ENCODE measurements at regions not wholly inside any gene's neighbourhood (a gene's known extent, or its start where the extent isn't known, plus 50 kb on each side); places are given as distances from the start of the nearest gene placed in this dataset.

GRCh38 chr4:34678431-34678830 is 1565.9 kb downstream of the ARAP2 start:
- Histone ChIP-seq H3K27me3 (no peaks in the 10 kb centered on the region), H3K36me3 (no peaks in the 10 kb centered on the region), H3K4me1 (peaks cover 6% of the 10 kb centered on the region), H3K9me3 (no peaks in the 10 kb centered on the region), H3K4me3 (ENCODE audit: low read depth, low read length) (no peak overlapping the region)
- no peak for DNase-seq
- TF ChIP-seq, protein P1, sequence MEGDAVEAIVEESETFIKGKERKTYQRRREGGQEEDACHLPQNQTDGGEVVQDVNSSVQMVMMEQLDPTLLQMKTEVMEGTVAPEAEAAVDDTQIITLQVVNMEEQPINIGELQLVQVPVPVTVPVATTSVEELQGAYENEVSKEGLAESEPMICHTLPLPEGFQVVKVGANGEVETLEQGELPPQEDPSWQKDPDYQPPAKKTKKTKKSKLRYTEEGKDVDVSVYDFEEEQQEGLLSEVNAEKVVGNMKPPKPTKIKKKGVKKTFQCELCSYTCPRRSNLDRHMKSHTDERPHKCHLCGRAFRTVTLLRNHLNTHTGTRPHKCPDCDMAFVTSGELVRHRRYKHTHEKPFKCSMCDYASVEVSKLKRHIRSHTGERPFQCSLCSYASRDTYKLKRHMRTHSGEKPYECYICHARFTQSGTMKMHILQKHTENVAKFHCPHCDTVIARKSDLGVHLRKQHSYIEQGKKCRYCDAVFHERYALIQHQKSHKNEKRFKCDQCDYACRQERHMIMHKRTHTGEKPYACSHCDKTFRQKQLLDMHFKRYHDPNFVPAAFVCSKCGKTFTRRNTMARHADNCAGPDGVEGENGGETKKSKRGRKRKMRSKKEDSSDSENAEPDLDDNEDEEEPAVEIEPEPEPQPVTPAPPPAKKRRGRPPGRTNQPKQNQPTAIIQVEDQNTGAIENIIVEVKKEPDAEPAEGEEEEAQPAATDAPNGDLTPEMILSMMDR (IDR thresholded peaks at IDR 0.05; ENCODE audit: low read depth, low read length): no peak

DNA sequence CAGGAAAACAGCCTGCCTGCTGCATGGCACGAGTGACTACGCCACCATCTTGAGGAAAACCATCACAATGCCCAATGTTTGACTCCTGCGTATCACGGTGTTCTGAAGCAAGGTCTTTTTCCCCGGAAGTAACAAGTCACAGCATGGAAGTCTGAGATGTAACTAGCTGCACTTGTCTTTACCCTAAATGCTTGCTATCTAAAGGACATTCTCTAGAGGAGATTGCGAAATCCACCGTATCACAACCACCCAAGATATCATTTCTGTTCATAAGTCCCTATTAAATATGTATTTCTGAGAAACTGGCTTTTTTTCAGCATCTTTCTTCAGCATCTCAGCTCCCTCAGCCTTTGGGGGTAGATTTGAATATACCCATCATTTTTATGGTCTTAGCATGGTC is 1565.1 kb downstream of the ARAP2 start:
- H3K4me1 ChIP-seq: peaks cover 6% of the 10 kb centered on the region
- no peak for DNase-seq
- no peak overlapping the region for H3K4me3 ChIP-seq (ENCODE audit: low read depth, low read length)
- no peaks in the 10 kb centered on the region for H3K36me3 ChIP-seq
- H3K27me3 ChIP-seq: no peaks in the 10 kb centered on the region
- no peaks in the 10 kb centered on the region for H3K9me3 ChIP-seq
- TF ChIP-seq, protein P1 (IDR thresholded peaks at IDR 0.05; ENCODE audit: low read depth, low read length): no peak

DNA sequence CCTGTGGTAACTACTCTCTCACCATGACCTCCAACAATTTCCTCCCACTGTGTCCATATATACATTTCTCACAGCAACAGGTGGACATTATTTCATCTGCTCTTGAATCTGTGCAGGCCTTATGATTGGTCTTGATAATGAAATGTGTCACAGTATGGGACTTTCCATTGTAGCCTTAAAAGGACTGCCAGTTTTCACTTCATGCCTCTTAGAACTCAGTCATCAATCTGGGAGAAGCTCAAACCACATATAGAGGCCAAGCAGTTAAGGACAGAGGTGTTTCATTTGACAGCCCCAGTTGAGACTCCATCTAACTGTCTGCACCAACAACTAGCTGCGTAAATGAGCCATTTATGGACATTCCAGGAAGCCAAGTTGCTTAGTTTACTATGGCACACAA is 1534.8 kb downstream of the ARAP2 start:
- no peak for DNase-seq
- Histone ChIP-seq H3K36me3 (no peaks in the 10 kb centered on the region), H3K9me3 (no peaks in the 10 kb centered on the region), H3K4me3 (ENCODE audit: low read depth, low read length) (no peak overlapping the region), H3K4me1 (no peaks in the 10 kb centered on the region; the same call in 1 of the 2 replicates), H3K27me3 (no peaks in the 10 kb centered on the region)
- TF ChIP-seq, protein P1 (IDR thresholded peaks at IDR 0.05; ENCODE audit: low read depth, low read length): no peak

- TF ChIP-seq, protein P1 (IDR thresholded peaks at IDR 0.05; ENCODE audit: low read depth, low read length): no peak
- Histone ChIP-seq H3K4me1 (no peaks in the 10 kb centered on the region; the same call in 1 of the 2 replicates), H3K9me3 (no peaks in the 10 kb centered on the region)
These were observed 1525.6 kb downstream of the ARAP2 start for GRCh38 chr4:34718576-34719245.

DNA sequence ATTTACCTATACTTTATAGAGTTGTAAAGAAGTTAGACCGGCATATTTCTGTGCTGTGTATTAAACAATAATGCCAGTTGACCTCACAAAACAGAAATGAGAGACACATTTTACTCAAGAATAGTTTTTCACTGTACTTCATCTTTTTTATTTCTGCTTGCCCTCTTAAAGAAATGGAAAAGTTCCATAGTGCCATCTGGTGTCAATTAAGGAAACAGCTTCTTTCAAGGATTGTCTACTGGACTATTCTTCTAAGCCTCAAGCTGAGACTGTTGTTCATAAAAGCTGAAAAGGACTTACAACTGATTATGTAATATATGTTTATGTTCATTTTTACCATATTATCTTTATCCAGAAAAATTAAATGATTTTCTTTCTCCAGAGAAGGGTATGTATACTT is 1523.7 kb downstream of the ARAP2 start:
- no peaks in the 10 kb centered on the region for H3K4me1 ChIP-seq
- H3K4me3 ChIP-seq (ENCODE audit: low read depth, low read length): no peak overlapping the region
- H3K27me3 ChIP-seq: no peaks in the 10 kb centered on the region
- TF ChIP-seq, protein P1 (IDR thresholded peaks at IDR 0.05; ENCODE audit: low read depth, low read length): peak; percentile 61
- no peaks in the 10 kb centered on the region for H3K9me3 ChIP-seq
- H3K36me3 ChIP-seq: no peaks in the 10 kb centered on the region
- DNase-seq: no peak

More at GRCh38 chr4:34718576-34719245, 1525.6 kb downstream of the ARAP2 start:
- no peaks in the 10 kb centered on the region for H3K36me3 ChIP-seq
- H3K4me3 ChIP-seq (ENCODE audit: low read depth, low read length): no peak overlapping the region
- DNase-seq: no peak
- H3K27me3 ChIP-seq: no peaks in the 10 kb centered on the region

- Histone ChIP-seq H3K36me3 (no peaks in the 10 kb centered on the region), H3K27me3 (no peaks in the 10 kb centered on the region), H3K4me3 (ENCODE audit: low read depth, low read length) (no peak overlapping the region), H3K4me1 (no peaks in the 10 kb centered on the region), H3K9me3 (no peaks in the 10 kb centered on the region)
- TF ChIP-seq, protein P1 (IDR thresholded peaks at IDR 0.05; ENCODE audit: low read depth, low read length): no peak
- no peak for DNase-seq
These were observed 1522.5 kb downstream of the ARAP2 start for GRCh38 chr4:34721835-34722234.

All from BE2C (cell line).